Parathyroid adenoma (tissue), 2 donors: ENCODE measurements at regions not wholly inside any gene's neighbourhood (a gene's known extent, or its start where the extent isn't known, plus 50 kb on each side); places are given as distances from the start of the nearest gene placed in this dataset.
"Not testable (repeated sequence)": the region's sequence is repeated elsewhere in the genome, so short reads cannot be mapped to it uniquely, and the experiment has no call there.

Source experiments
- H2AFZ ChIP-seq: fragments of 300-600 bp; sonication (generic); one replicate; pipeline ENCODE4 v1.7.0; 2017; ENCODE audit warnings: antibody characterized with exemption, mild to moderate bottlenecking
- H3K27ac ChIP-seq: fragments of 300-600 bp; sonication (generic); one replicate; pipeline ENCODE4 v1.7.0; 2017
- H3K27me3 ChIP-seq: fragments of 300-600 bp; sonication (generic); one replicate; pipeline ENCODE4 v1.7.0; 2017; ENCODE audit warnings: low read length; ENCODE audit not compliant: control insufficient read depth, insufficient read depth
- H3K36me3 ChIP-seq: fragments of 300-600 bp; sonication (generic); one replicate; pipeline ENCODE4 v1.7.0; 2017; ENCODE audit warnings: low read length; ENCODE audit not compliant: control insufficient read depth, insufficient read depth
- H3K4me1 ChIP-seq: fragments of 300-600 bp; sonication (generic); one replicate; pipeline ENCODE4 v1.7.0; 2017; ENCODE audit warnings: control low read depth
- H3K4me2 ChIP-seq: fragments of 300-600 bp; sonication (generic); one replicate; pipeline ENCODE4 v1.7.0; 2017; ENCODE audit warnings: low read length
- H3K4me3 ChIP-seq: fragments of 300-600 bp; sonication (generic); one replicate; pipeline ENCODE4 v1.7.0; 2017; ENCODE audit warnings: low read depth, low read length
- H3K79me2 ChIP-seq: fragments of 300-600 bp; sonication (generic); one replicate; pipeline ENCODE4 v1.7.0; 2017; ENCODE audit warnings: control low read depth
- H3K9ac ChIP-seq: fragments of 300-600 bp; sonication (generic); one replicate; pipeline ENCODE4 v1.7.0; 2017; ENCODE audit warnings: mild to moderate bottlenecking
- H3K9me3 ChIP-seq: fragments of 300-600 bp; sonication (generic); one replicate; pipeline ENCODE4 v1.7.0; 2017; ENCODE audit warnings: low read length; ENCODE audit not compliant: control insufficient read depth
- CTCF ChIP-seq: fragments of 300-600 bp; sonication (generic); IDR thresholded peaks from one replicate; pipeline ENCODE4 v1.7.0; 2017; ENCODE audit warnings: antibody characterized with exemption, mild to moderate bottlenecking
- donor health status: primary hyperparathyroidism.

DNA sequence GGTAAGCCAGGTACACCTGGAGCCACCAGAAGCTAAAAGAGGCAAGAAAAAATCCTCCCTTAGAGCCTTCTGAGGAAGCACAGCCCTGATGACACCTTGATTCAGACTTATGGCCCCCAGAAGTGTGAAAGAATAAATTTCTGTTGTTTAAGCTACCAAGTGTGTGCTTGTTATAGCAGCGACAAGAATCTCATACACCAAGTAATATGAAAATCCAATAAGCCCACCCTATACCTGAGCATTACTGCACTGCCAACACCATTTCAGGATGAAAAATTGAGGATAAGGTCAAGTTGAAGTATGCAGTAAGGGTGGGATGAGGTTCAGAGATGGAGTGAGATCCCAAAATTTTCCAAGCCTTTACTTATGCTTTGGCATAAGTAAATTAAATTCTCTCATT lies 163.6 kb upstream of the CCDC196 start:
- no peak overlapping the region for H3K27ac ChIP-seq
- H3K36me3 ChIP-seq = no peaks in the 10 kb centered on the region
- no peak overlapping the region for H3K4me2 ChIP-seq
- no peaks in the 10 kb centered on the region for H3K9me3 ChIP-seq
- no peak overlapping the region for H2AFZ ChIP-seq
- no peak overlapping the region for H3K4me3 ChIP-seq
- no peaks in the 10 kb centered on the region for H3K79me2 ChIP-seq
- H3K27me3 ChIP-seq = no peaks in the 10 kb centered on the region
- H3K4me1 ChIP-seq = no peaks in the 10 kb centered on the region
- TF ChIP-seq CTCF = no peak
- H3K9ac ChIP-seq = no peak overlapping the region

DNA sequence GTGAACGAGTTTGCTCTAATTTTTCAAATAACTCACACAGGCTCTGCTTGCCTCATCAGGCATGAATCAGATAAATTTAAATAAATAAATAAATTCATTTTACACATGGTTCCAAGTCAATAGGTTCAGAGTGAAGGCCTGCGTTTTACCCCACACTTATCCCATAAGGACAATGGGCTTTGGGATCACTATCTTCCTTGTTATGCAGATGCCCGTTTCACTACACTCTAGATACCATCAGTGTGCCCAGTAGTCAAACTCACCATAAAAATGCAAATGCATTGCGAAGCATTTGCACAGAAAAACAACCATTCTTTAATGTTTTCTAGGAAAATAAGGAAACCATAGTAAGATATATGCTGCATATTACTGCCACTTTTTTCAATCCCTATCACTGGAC lies 155.9 kb upstream of the CCDC196 start:
- no peak for TF ChIP-seq CTCF
- Histone ChIP-seq H3K36me3 (no peaks in the 10 kb centered on the region), H2AFZ (no peak overlapping the region), H3K79me2 (no peaks in the 10 kb centered on the region), H3K27ac (no peak overlapping the region), H3K9me3 (no peaks in the 10 kb centered on the region), H3K4me3 (no peak overlapping the region), H3K4me1 (no peaks in the 10 kb centered on the region), H3K4me2 (no peak overlapping the region), H3K27me3 (no peaks in the 10 kb centered on the region), H3K9ac (no peak overlapping the region)

GRCh38 chr14:66330916-66331315 lies 155.3 kb upstream of the CCDC196 start:
- H3K4me2 ChIP-seq = no peak overlapping the region
- H3K79me2 ChIP-seq = no peaks in the 10 kb centered on the region
- no peaks in the 10 kb centered on the region for H3K36me3 ChIP-seq
- TF ChIP-seq CTCF = no peak
- H3K9ac ChIP-seq = no peak overlapping the region
- no peaks in the 10 kb centered on the region for H3K4me1 ChIP-seq
- H3K27me3 ChIP-seq = no peaks in the 10 kb centered on the region
- H3K9me3 ChIP-seq = no peaks in the 10 kb centered on the region
- no peak overlapping the region for H2AFZ ChIP-seq
- no peak overlapping the region for H3K4me3 ChIP-seq
- no peak overlapping the region for H3K27ac ChIP-seq

DNA sequence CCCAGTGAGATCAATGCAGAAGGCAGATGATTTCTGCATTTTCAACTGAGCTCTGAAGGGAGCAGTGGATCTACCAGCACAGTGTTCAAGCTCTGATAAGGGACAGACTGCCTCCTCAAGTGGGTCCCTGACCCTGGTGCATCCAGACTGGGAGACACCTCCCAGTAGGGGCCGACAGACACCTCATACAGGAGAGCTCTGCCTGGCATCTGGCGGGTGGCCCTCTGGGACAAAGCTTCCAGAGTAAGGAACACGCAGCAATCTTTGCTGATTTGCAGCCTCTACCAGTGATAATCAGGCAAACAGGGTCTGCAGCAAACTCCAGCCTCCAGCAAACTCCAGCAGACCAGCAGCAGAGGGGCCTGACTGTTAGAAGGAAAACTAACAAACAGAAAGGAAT lies 152.9 kb upstream of the CCDC196 start:
- not testable (repeated sequence) for H3K27me3 ChIP-seq

GRCh38 chr14:66341239-66341638 lies 144.9 kb upstream of the CCDC196 start:
- Histone ChIP-seq H3K9me3 (no peaks in the 10 kb centered on the region), H2AFZ (no peak overlapping the region), H3K4me2 (no peak overlapping the region), H3K4me1 (no peaks in the 10 kb centered on the region), H3K27me3 (no peaks in the 10 kb centered on the region), H3K4me3 (no peak overlapping the region), H3K36me3 (no peaks in the 10 kb centered on the region), H3K27ac (no peak overlapping the region), H3K79me2 (no peaks in the 10 kb centered on the region), H3K9ac (no peak overlapping the region)
- no peak for TF ChIP-seq CTCF

More for the DNA sequence above, 152.9 kb upstream of the CCDC196 start:
- not testable (repeated sequence) for H3K36me3 ChIP-seq, H2AFZ ChIP-seq, H3K4me2 ChIP-seq, H3K4me3 ChIP-seq, H3K9ac ChIP-seq, H3K9me3 ChIP-seq, H3K4me1 ChIP-seq, H3K79me2 ChIP-seq, H3K27ac ChIP-seq
